NCI-H82 treated with DMSO at 0.1 percent for 48 hours (cell line): ENCODE measurements at regions not wholly inside any gene's neighbourhood (a gene's known extent, or its start where the extent isn't known, plus 50 kb on each side); places are given as distances from the start of the nearest gene placed in this dataset.
A peak's percentile ranks its signal among the peaks of the same experiment; 100 is the strongest.

ENCODE experiments used
- DNase-seq: peaks from one replicate; lab custom pipeline; 2025; ENCODE audit not compliant: unreplicated experiment; lab: John Stamatoyannopoulos, UW

DNA sequence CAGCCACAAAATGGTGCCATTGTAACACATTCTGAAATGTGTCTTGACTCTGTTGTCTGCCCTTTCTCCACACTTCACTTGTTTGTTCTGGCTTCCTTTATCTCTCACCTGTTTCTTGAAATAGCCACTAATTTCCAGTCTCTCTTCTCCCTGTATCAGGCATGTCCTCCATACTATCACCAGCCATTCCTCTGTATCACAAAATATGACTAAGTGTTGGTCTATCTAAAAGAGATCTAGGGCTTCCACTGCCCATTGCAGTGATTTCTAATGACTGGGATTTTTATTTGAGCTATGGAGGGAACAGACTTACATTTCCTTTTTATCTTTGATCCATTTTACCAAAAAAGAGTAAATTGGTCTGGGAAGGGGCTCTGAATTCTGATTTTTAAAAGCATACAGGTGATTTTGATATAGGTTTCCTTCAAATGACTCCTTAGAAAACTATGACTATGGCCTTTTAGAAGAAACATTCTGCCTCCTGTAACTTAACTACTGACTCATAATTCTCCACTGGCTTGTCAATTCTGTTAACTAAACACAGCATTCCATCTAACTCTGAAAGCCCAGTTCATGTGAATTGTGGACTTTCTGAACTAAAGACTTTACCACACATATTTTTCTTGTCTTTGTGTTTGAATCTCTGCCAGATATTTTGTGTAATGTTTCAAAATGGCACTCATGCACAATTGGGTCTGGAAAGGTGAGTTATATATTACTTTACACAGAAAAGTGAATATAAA is 1121.4 kb downstream of the XPNPEP1 start:
- no peak for DNase-seq

- no peak for DNase-seq
These were observed 1122.1 kb downstream of the XPNPEP1 start for GRCh38 chr10:108801220-108801619.

DNA sequence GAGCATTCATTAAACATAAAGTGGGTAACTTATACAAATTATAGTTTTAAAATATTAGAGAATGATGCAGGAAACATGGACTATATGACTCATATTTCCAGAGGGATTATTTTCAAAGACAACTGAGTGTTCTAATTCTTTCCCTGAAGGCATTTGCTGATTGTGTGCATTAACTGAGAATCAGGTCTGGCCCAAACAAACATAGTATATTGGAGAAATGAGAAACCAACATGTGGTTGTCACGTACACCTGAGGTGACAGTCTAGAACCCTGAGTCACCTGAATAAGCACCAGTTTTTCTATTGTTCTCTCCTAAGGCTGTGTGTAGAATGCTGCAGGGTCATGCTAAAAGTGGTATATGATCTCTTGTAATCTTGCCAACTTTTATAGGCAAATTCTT is 1125.7 kb downstream of the XPNPEP1 start:
- no peak for DNase-seq

DNA sequence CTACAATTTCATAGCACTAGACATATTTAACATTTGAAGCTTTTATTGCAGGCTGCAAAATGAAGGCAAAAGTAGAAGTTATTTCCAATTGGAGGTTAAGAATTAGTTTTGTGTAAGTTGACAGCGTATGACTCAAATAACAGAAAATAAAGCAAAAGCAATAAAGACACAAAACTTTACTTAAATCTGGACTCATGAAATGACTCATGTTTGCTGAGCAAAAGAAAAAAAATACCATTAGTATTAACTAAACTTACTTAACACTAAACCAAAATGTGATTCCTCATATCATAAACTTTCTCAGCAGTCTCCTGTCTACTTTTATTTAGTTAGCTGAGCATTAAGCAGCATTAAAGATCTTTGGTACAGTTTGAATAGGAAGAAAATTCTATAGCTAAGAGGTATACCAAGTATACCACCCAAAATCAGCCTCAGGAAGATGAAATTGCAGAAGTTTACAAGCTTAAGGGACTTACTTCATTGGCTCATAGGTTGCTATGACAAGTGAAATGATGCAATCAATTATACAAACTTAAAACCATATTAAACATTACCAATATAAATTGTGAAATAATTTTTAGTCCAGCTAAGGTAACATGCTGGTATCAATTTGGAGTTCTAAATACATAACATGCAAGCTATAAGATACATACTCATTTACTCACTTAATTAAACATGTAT is 1131.4 kb downstream of the XPNPEP1 start:
- DNase-seq, result no peak

DNA sequence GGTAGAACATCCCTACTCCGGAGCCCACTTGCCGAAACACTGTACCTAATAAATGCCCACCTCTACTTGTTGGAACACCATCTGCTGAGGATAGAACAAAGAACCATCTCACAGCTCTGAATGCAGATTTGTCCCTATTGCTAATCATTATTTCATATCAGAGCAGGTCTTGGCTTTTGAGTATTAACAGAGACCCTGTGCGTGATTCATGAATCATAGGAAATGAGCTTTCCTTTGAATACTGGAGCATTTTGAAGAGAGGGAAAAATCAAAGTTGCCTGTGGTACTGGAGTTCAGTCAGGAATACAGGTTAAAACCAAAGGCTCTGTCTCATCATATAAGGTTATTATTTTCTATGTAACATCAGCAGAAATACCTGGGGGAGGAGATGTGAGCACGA is 1132.3 kb downstream of the XPNPEP1 start:
- DNase-seq, result no peak

GRCh38 chr10:108789919-108790318 is 1133.4 kb downstream of the XPNPEP1 start:
- DNase-seq, result no peak

GRCh38 chr10:108789336-108789735 is 1134.0 kb downstream of the XPNPEP1 start:
- DNase-seq, result no peak

DNA sequence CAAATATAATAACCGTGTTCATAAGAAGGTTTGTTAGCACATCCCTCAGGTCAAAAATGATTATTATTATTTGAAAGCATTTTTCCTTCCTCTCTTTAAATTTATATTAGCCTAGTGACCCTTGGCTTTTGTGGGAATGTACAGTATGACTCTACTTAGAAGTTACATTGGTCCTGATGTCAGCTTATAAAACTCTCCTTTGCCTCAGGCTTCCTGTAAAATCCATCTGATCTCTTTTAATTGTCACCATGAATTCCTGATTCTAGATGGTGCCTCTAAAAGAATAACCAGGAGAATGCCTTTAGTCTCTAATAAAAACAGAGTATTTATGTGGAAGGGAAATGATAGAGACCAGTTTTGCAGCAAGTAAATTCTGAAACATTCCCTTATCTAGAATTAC is 1134.4 kb downstream of the XPNPEP1 start:
- DNase-seq, result no peak

GRCh38 chr10:108787932-108788331 is 1135.4 kb downstream of the XPNPEP1 start:
- DNase-seq, result no peak

- DNase-seq, result no peak
These were observed 1138.3 kb downstream of the XPNPEP1 start for GRCh38 chr10:108785011-108785410.

GRCh38 chr10:108784534-108784933 is 1138.8 kb downstream of the XPNPEP1 start:
- no peak for DNase-seq

GRCh38 chr10:108783897-108784296 is 1139.4 kb downstream of the XPNPEP1 start:
- peak; percentile 36 for DNase-seq

GRCh38 chr10:108782411-108782810 is 1140.9 kb downstream of the XPNPEP1 start:
- no peak for DNase-seq

- no peak for DNase-seq
These were observed 1143.8 kb downstream of the XPNPEP1 start for GRCh38 chr10:108779501-108779900.

GRCh38 chr10:108775911-108776475 is 1147.3 kb downstream of the XPNPEP1 start:
- no peak for DNase-seq

GRCh38 chr10:108771106-108771505 is 1152.2 kb downstream of the XPNPEP1 start:
- DNase-seq, result no peak

- DNase-seq, result no peak
These were observed 1157.5 kb downstream of the XPNPEP1 start for GRCh38 chr10:108765794-108766193.

GRCh38 chr10:108757946-108758345 is 1165.4 kb downstream of the XPNPEP1 start:
- DNase-seq, result no peak

GRCh38 chr10:108755646-108756045 is 1167.7 kb downstream of the XPNPEP1 start:
- DNase-seq, result no peak

- no peak for DNase-seq
These were observed 1170.0 kb downstream of the XPNPEP1 start for GRCh38 chr10:108753326-108753725.

- DNase-seq, result no peak
These were observed 1174.3 kb downstream of the XPNPEP1 start for GRCh38 chr10:108749042-108749441.

DNA sequence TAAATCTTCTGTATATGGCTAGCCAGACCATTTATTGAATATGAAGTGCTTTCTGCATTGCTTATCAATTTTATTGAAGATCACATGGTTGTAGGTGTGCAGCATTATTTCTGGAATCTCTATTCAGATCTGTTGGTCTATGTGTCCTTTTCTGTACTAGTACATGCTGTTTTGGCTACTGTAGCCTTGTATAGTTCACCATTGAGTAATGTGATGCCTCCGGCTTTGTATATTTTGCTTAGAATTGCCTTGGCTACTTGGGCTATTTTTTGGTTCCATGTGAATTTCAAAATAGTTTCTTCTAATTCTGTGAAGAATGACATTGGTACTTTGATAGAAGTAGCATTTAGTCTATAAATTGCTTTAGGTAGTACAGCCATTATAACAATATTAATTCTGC is 1187.2 kb downstream of the XPNPEP1 start:
- no peak for DNase-seq
